ENCODE measurements at regions not wholly inside any gene's neighbourhood (a gene's known extent, or its start where the extent isn't known, plus 50 kb on each side); places are given as distances from the start of the nearest gene placed in this dataset.

- no peak overlapping the region for H3K4me2 ChIP-seq (ENCODE audit: low read depth, low read length)
- TF ChIP-seq POLR2A (IDR thresholded peaks at IDR 0.05; ENCODE audit: low read depth, low read length) = no peak
- TF ChIP-seq RAD21 (IDR thresholded peaks at IDR 0.05; ENCODE audit: low read length) = no peak
- TF ChIP-seq SMC3 (IDR thresholded peaks at IDR 0.05; ENCODE audit: low read depth, low read length) = no peak
- TF ChIP-seq MXI1 (IDR thresholded peaks at IDR 0.05; ENCODE audit: borderline replicate concordance, low read depth, low read length) = no peak
- TF ChIP-seq MAFK (IDR thresholded peaks at IDR 0.05; ENCODE audit: low read depth, low read length) = no peak
- TF ChIP-seq CHD1 (IDR thresholded peaks at IDR 0.05; ENCODE audit: low read depth, low read length) = no peak
- no peak for TF ChIP-seq FOS (IDR thresholded peaks at IDR 0.05; ENCODE audit: low read depth, low read length)
- TF ChIP-seq RFX5 (IDR thresholded peaks at IDR 0.05; ENCODE audit: low read depth, low read length) = no peak
- TF ChIP-seq MAZ (IDR thresholded peaks at IDR 0.05; ENCODE audit: borderline replicate concordance, low read depth, low read length) = no peak
- TF ChIP-seq NFE2L2 (IDR thresholded peaks at IDR 0.05; ENCODE audit: low read depth, low read length) = no peak
- TF ChIP-seq RCOR1 (IDR thresholded peaks at IDR 0.05; ENCODE audit: insufficient replicate concordance, low read length) = no peak
- TF ChIP-seq CTCF (conservative IDR thresholded peaks at IDR 0.05; ENCODE audit: low read depth, low read length) = no peak
- TF ChIP-seq BHLHE40 (IDR thresholded peaks at IDR 0.05; ENCODE audit: low read depth, low read length) = no peak
- no peak for TF ChIP-seq USF2 (IDR thresholded peaks at IDR 0.05; ENCODE audit: low read depth, low read length)
- TF ChIP-seq, protein P1, sequence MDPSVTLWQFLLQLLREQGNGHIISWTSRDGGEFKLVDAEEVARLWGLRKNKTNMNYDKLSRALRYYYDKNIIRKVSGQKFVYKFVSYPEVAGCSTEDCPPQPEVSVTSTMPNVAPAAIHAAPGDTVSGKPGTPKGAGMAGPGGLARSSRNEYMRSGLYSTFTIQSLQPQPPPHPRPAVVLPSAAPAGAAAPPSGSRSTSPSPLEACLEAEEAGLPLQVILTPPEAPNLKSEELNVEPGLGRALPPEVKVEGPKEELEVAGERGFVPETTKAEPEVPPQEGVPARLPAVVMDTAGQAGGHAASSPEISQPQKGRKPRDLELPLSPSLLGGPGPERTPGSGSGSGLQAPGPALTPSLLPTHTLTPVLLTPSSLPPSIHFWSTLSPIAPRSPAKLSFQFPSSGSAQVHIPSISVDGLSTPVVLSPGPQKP (IDR thresholded peaks at IDR 0.05; ENCODE audit: borderline replicate concordance, low read depth, low read length) = no peak
- TF ChIP-seq CEBPB (IDR thresholded peaks at IDR 0.05; ENCODE audit: low read depth, low read length) = no peak
- dilution Hi-C loops (cut with HindIII; ENCODE audit: low sequenced_read_pairs, unreplicated experiment) (no loop called here), intact Hi-C loops (cut with micrococcal nuclease) (no loop called here), in situ Hi-C loops (cut with MboI; ENCODE audit: low sequenced_read_pairs) (no loop called here)
- ATAC-seq (ENCODE audit: low read depth) = peak; percentile 44
- no peak overlapping the region for H3K56ac ChIP-seq (ENCODE audit: extremely low read depth, insufficient read depth, low read length)
- CTCF ChIA-PET = no interaction called here
- no peak overlapping the region for H2AK9ac ChIP-seq (replicated peaks; ENCODE audit: low read depth, low read length, poor library complexity)
- H2BK5ac ChIP-seq (ENCODE audit: low read depth, low read length, poor library complexity, severe bottlenecking) = no peak overlapping the region
- peak; percentile 5 for DNase-seq
- H4K91ac ChIP-seq (ENCODE audit: insufficient read depth, low read depth, low read length) = no peak overlapping the region
- H3K27ac ChIP-seq (ENCODE audit: insufficient read depth, low read length) = no peak overlapping the region
- H3K36me3 ChIP-seq (ENCODE audit: control insufficient read depth, insufficient read depth, low read length) = no peaks in the 10 kb centered on the region
- H4K20me1 ChIP-seq (ENCODE audit: insufficient read depth, low read length) = no peaks in the 10 kb centered on the region
- no peak overlapping the region; the same call in 1 of the 2 replicates for H3K18ac ChIP-seq (ENCODE audit: low read depth, low read length)
- no peak overlapping the region for H2BK20ac ChIP-seq (ENCODE audit: low read depth, low read length)
- no peak overlapping the region for H4K5ac ChIP-seq (ENCODE audit: low read depth, low read length)
- H4K8ac ChIP-seq (ENCODE audit: low read depth in 2 of 2, low read length in 2 of 2) = no peak overlapping the region
- no peak overlapping the region for H3K14ac ChIP-seq (replicated peaks; ENCODE audit: low read depth, low read length)
- no peaks in the 10 kb centered on the region for H3K9me3 ChIP-seq (ENCODE audit: control insufficient read depth, insufficient read depth, low read length)
- no peak overlapping the region for H2BK120ac ChIP-seq (ENCODE audit: low read depth, low read length)
- no peak overlapping the region for H3K23ac ChIP-seq (ENCODE audit: low read depth, low read length)
- H3K79me1 ChIP-seq (ENCODE audit: low read depth in 1 of 2, low read length in 2 of 2) = no peaks in the 10 kb centered on the region
- no peaks in the 10 kb centered on the region for H3K27me3 ChIP-seq (ENCODE audit: control insufficient read depth, insufficient read depth, low read length)
- no peak overlapping the region for H2AK5ac ChIP-seq (ENCODE audit: low read depth, low read length)
- H2BK15ac ChIP-seq (ENCODE audit: low read depth, low read length) = no peak overlapping the region
- H3K4ac ChIP-seq (ENCODE audit: low read depth, low read length) = no peak overlapping the region
- POLR2A ChIA-PET (ENCODE audit: unreplicated experiment) = no interaction called here
- WGBS, 2 experiments (ENCODE audit: extremely low coverage in 2 of 2, insufficient read length in 1 of 2) = 33% methylated on average over 1 of the region's 2 CpGs; no CpG with 5 or more reads in 1 of the 2 experiments
- H2AFZ ChIP-seq (replicated peaks; ENCODE audit: low read length, poor library complexity) = no peak overlapping the region
- H3K4me1 ChIP-seq (ENCODE audit: control insufficient read depth, insufficient read depth, low read length) = no peaks in the 10 kb centered on the region; the same call in 1 of the 2 replicates
- no peak overlapping the region for H3K4me3 ChIP-seq (ENCODE audit: insufficient read depth, low read depth, low read length)
- BruUV-seq (replicated peaks) = no TSS peak
- H3K9ac ChIP-seq (ENCODE audit: low read depth, low read length) = no peak overlapping the region
- no peaks in the 10 kb centered on the region for H3K9me1 ChIP-seq (ENCODE audit: insufficient read depth, low read length)
Measured at GRCh38 chr9:107989544-107989943, 500.0 kb upstream of the KLF4 start.
